A673 (cell line): ENCODE measurements at regions not wholly inside any gene's neighbourhood (a gene's known extent, or its start where the extent isn't known, plus 50 kb on each side); places are given as distances from the start of the nearest gene placed in this dataset.
"Not testable (repeated sequence)": the region's sequence is repeated elsewhere in the genome, so short reads cannot be mapped to it uniquely, and the experiment has no call there.

Experiments
- EZH2 ChIP-seq: fragments of 200-600 bp; sonication (generic); IDR thresholded peaks from 2 replicates; pipeline ENCODE4 v1.6.1; 2017; ENCODE audit warnings: borderline replicate concordance, low read depth, mild to moderate bottlenecking, mixed read lengths, antibody characterized with exemption, low read length; ENCODE audit not compliant: poor library complexity, severe bottlenecking
- TF ChIP-seq, protein P1 (sequence below): fragments of 300-800, 200-600 bp; sonication (generic); conservative IDR thresholded peaks from 2 replicates; pipeline ENCODE4 v1.5.1; 2017; ENCODE audit warnings: low read depth, mild to moderate bottlenecking, antibody characterized with exemption, low read length, moderate library complexity, mixed read lengths

DNA sequence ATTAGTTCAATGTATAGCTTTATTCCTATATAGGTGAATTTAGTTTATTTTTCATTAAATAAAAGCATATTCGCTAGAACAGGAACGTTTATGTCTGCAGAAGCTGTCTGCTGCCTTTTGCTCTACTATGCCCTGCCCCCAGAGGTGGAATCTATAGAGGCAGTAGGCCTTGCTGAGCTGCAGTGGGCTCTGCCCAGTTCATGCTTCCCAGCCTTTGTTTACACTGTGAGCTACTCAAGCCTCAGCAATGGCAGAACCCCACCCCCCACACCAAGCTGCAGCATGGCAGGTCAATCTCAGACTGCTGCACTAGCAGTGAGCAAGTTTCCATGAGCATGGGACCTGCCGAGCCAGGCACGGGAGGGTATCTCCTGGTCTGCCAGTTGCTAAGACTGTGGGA lies 473.3 kb upstream of the CCNG1 start:
- TF ChIP-seq, protein P1, sequence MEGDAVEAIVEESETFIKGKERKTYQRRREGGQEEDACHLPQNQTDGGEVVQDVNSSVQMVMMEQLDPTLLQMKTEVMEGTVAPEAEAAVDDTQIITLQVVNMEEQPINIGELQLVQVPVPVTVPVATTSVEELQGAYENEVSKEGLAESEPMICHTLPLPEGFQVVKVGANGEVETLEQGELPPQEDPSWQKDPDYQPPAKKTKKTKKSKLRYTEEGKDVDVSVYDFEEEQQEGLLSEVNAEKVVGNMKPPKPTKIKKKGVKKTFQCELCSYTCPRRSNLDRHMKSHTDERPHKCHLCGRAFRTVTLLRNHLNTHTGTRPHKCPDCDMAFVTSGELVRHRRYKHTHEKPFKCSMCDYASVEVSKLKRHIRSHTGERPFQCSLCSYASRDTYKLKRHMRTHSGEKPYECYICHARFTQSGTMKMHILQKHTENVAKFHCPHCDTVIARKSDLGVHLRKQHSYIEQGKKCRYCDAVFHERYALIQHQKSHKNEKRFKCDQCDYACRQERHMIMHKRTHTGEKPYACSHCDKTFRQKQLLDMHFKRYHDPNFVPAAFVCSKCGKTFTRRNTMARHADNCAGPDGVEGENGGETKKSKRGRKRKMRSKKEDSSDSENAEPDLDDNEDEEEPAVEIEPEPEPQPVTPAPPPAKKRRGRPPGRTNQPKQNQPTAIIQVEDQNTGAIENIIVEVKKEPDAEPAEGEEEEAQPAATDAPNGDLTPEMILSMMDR: not testable (repeated sequence)
- not testable (repeated sequence) for TF ChIP-seq EZH2
